NCI-H187 treated with DMSO at 0.1 percent for 48 hours (cell line): ENCODE measurements at regions not wholly inside any gene's neighbourhood (a gene's known extent, or its start where the extent isn't known, plus 50 kb on each side); places are given as distances from the start of the nearest gene placed in this dataset.

Experiments used
- DNase-seq: peaks from one replicate; lab custom pipeline; 2025; lab: John Stamatoyannopoulos, UW

- no peak for DNase-seq
These were observed 128.3 kb downstream of the AACS start for GRCh38 chr12:125193376-125194152.

GRCh38 chr12:125194163-125194773 is 129.0 kb downstream of the AACS start:
- no peak for DNase-seq

GRCh38 chr12:125194987-125195386 is 129.8 kb downstream of the AACS start:
- DNase-seq = no peak

- no peak for DNase-seq
These were observed 132.1 kb downstream of the AACS start for GRCh38 chr12:125197326-125197725.

- no peak for DNase-seq
These were observed 133.4 kb downstream of the AACS start for GRCh38 chr12:125198652-125199051.

- DNase-seq = no peak
These were observed 135.9 kb downstream of the AACS start for GRCh38 chr12:125201090-125201489.

GRCh38 chr12:125201940-125202339 is 136.7 kb downstream of the AACS start:
- no peak for DNase-seq

- no peak for DNase-seq
These were observed 137.2 kb downstream of the AACS start for GRCh38 chr12:125202421-125202820.

GRCh38 chr12:125203145-125203765 is 138.0 kb downstream of the AACS start:
- no peak for DNase-seq

GRCh38 chr12:125205386-125205785 is 140.2 kb downstream of the AACS start:
- no peak for DNase-seq

- no peak for DNase-seq
These were observed 141.5 kb downstream of the AACS start for GRCh38 chr12:125206711-125207110.

- no peak for DNase-seq
These were observed 143.1 kb downstream of the AACS start for GRCh38 chr12:125208334-125208733.

- DNase-seq = no peak
These were observed 143.7 kb downstream of the AACS start for GRCh38 chr12:125208942-125209341.

GRCh38 chr12:125210104-125210755 is 145.0 kb downstream of the AACS start:
- DNase-seq = no peak

- DNase-seq = no peak
These were observed 146.2 kb downstream of the AACS start for GRCh38 chr12:125211464-125211863.

GRCh38 chr12:125214289-125214688 is 149.1 kb downstream of the AACS start:
- no peak for DNase-seq

GRCh38 chr12:125216756-125217155 is 151.5 kb downstream of the AACS start:
- no peak for DNase-seq

- no peak for DNase-seq
These were observed 152.1 kb downstream of the AACS start for GRCh38 chr12:125217308-125217707.

- DNase-seq = no peak
These were observed 153.7 kb downstream of the AACS start for GRCh38 chr12:125218952-125219351.

GRCh38 chr12:125220404-125221273 is 155.4 kb downstream of the AACS start:
- DNase-seq = no peak

GRCh38 chr12:125221602-125222001 is 156.4 kb downstream of the AACS start:
- no peak for DNase-seq

- no peak for DNase-seq
These were observed 157.6 kb downstream of the AACS start for GRCh38 chr12:125222876-125223275.
